Trophoblast cell (in vitro differentiated cells and primary cell): ENCODE measurements at regions not wholly inside any gene's neighbourhood (a gene's known extent, or its start where the extent isn't known, plus 50 kb on each side); places are given as distances from the start of the nearest gene placed in this dataset.

Experiments
- DNase-seq, 2 donors: peaks; one replicate each; pipeline ENCODE4 v3.0.0-alpha.2; 2016
- H2AFZ ChIP-seq: 2 replicates; pipeline ENCODE4 v1.6.1; 2013; ENCODE audit warnings: low read length, moderate library complexity, mild to moderate bottlenecking; ENCODE audit not compliant: insufficient read depth, poor library complexity
- H2AK5ac ChIP-seq: 2 replicates; pipeline ENCODE4 v1.6.1; 2013; ENCODE audit warnings: mild to moderate bottlenecking, low read length
- H2BK120ac ChIP-seq: 2 replicates; pipeline ENCODE4 v1.6.1; 2013; ENCODE audit warnings: low read length, mild to moderate bottlenecking, moderate library complexity; ENCODE audit not compliant: insufficient read depth, poor library complexity
- H2BK12ac ChIP-seq: 2 replicates; pipeline ENCODE4 v1.6.1; 2013; ENCODE audit warnings: mild to moderate bottlenecking, low read length, moderate library complexity
- H2BK5ac ChIP-seq: 2 replicates; pipeline ENCODE4 v1.6.1; 2013; ENCODE audit warnings: low read length, low read depth, moderate library complexity, mild to moderate bottlenecking; ENCODE audit not compliant: poor library complexity
- H3K14ac ChIP-seq: 2 replicates; pipeline ENCODE4 v1.6.1; 2013; ENCODE audit warnings: mild to moderate bottlenecking, low read length
- H3K18ac ChIP-seq: 2 replicates; pipeline ENCODE4 v1.6.1; 2013; ENCODE audit warnings: mild to moderate bottlenecking, low read length
- H3K23ac ChIP-seq: 2 replicates; pipeline ENCODE4 v1.6.1; 2013; ENCODE audit warnings: low read length
- H3K27ac ChIP-seq: 2 replicates; pipeline ENCODE4 v1.5.1; 2013; ENCODE audit warnings: low read depth, mild to moderate bottlenecking, inconsistent platforms, low read length, moderate library complexity
- H3K27me3 ChIP-seq: 2 replicates; pipeline ENCODE4 v1.6.1; 2013; ENCODE audit warnings: inconsistent platforms, mild to moderate bottlenecking, low read length, moderate library complexity; ENCODE audit not compliant: insufficient read depth
- H3K36me3 ChIP-seq, 2 experiments: 1 replicate in 1 of 2; 2 replicates in 1 of 2; pipeline ENCODE4 v1.6.1; 2013; ENCODE audit warnings: low read length in 2 of 2, mild to moderate bottlenecking in 2 of 2, moderate library complexity in 1 of 2; ENCODE audit not compliant: insufficient read depth in 2 of 2, control insufficient read depth in 1 of 2
- H3K4ac ChIP-seq: 2 replicates; pipeline ENCODE4 v1.6.1; 2013; ENCODE audit warnings: low read depth, mild to moderate bottlenecking, low read length, moderate library complexity
- H3K4me1 ChIP-seq, 2 experiments: 1 replicate in 1 of 2; 2 replicates in 1 of 2; pipeline ENCODE4 v1.6.1; 2013; ENCODE audit warnings: low read length in 2 of 2, mild to moderate bottlenecking in 2 of 2, moderate library complexity in 1 of 2; ENCODE audit not compliant: insufficient read depth in 2 of 2, control insufficient read depth in 1 of 2
- H3K4me2 ChIP-seq: 2 replicates; pipeline ENCODE4 v1.6.1; 2013; ENCODE audit warnings: inconsistent platforms, mild to moderate bottlenecking, low read length, moderate library complexity
- H3K4me3 ChIP-seq: 2 replicates; pipeline ENCODE4 v1.5.1; 2013; ENCODE audit warnings: mild to moderate bottlenecking, low read depth, low read length, inconsistent platforms
- H3K79me1 ChIP-seq: one replicate; pipeline ENCODE4 v1.6.1; 2013; ENCODE audit warnings: low read length
- H3K79me2 ChIP-seq: 2 replicates; pipeline ENCODE4 v1.6.1; 2013; ENCODE audit warnings: low read length, mild to moderate bottlenecking; ENCODE audit not compliant: control insufficient read depth, insufficient read depth, poor library complexity
- H3K9ac ChIP-seq: 2 replicates; pipeline ENCODE4 v1.6.1; 2013; ENCODE audit warnings: mild to moderate bottlenecking, low read length
- H3K9me3 ChIP-seq: 2 replicates; pipeline ENCODE4 v1.6.1; 2013; ENCODE audit warnings: low read depth, mild to moderate bottlenecking, control low read depth, inconsistent platforms, low read length; ENCODE audit not compliant: insufficient read depth
- H4K12ac ChIP-seq: 2 replicates; pipeline ENCODE4 v1.6.1; 2013; ENCODE audit warnings: low read depth, mild to moderate bottlenecking, low read length, moderate library complexity
- H4K8ac ChIP-seq: 2 replicates; pipeline ENCODE4 v1.6.1; 2013; ENCODE audit warnings: low read depth, mild to moderate bottlenecking, low read length, moderate library complexity
- H4K91ac ChIP-seq: one replicate; pipeline ENCODE4 v1.6.1; 2013; ENCODE audit warnings: low read depth, mild to moderate bottlenecking, low read length, moderate library complexity
- WGBS: extraction: QIAGEN DNeasy Blood & Tissue Kit; methylation state at CpG from one replicate; pipeline ENCODE4 v1.1.7; 2013; ENCODE audit warnings: missing lambda C conversion rate; ENCODE audit not compliant: insufficient read length, insufficient coverage; ENCODE audit errors: extremely low coverage; 5-methylcytosine and 5-hydroxymethylcytosine counted together

DNA sequence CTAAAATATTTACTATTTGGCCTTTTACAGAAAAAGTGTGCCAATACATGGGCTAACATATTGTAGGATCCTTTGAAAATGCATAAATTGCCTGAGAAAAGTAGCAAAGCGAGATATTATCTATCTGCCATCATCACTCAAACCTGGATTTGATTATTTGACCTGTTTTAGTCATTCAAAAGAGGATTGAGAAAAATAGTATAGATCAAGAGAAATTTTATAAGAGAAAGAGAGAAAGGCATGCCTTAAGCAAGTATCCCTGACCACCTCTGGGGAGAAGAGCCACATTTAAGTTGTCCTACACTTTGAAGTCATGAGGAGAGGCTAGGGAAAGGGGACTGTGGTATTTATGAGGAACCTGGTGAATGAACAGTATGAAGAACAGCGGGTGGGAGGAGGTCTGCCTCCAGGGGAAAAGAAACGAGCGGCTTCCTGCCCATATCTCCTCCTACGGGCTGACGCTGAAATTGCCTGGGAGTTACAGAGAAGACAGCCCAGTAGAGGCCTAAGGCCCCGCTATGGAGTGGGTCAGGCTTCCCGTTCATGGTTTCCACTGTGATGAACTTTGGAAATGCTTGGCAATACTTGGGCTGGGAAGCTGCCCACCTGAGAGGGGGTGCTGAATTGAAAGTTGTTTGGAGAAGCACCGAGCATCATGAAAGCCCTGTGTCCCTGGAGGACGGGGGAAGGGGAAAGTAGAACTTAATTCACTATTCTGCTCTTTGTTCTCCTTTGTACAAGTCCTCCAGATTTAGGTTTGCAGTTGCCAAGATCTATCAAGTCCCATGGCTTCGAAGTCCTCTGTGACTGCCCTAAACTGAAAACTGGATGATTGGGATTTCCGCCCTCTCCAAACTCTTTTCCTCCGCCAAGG, 106.9 kb upstream of the ACSL4 start:
- Histone ChIP-seq H2BK12ac (peak overlapping the region; percentile 65), H4K12ac (no peak overlapping the region), H3K23ac (no peak overlapping the region), H4K8ac (peak overlapping the region; percentile 58), H3K27me3 (no peaks in the 10 kb centered on the region), H3K27ac (peak overlapping the region; percentile 90), H3K79me1 (peaks cover 8% of the 10 kb centered on the region), H3K14ac (peak overlapping the region; percentile 53), H3K9ac (no peak overlapping the region), H3K79me2 (no peaks in the 10 kb centered on the region), H3K9me3 (no peaks in the 10 kb centered on the region), H3K4me2 (peak overlapping the region; percentile 36), H3K4me1 (peaks cover 10% of the 10 kb centered on the region in 2 experiments), H3K4ac (peak overlapping the region; percentile 14), H2BK5ac (peak overlapping the region; percentile 83), H2AFZ (no peak overlapping the region), H2BK120ac (peak overlapping the region; percentile 83), H3K18ac (peak overlapping the region; percentile 51), H2AK5ac (no peak overlapping the region), H4K91ac (peak overlapping the region; percentile 81), H3K36me3 (no peaks in the 10 kb centered on the region), H3K4me3 (no peak overlapping the region)
- peak; percentile 74 to 81 for DNase-seq
- WGBS = no CpG with 5 or more reads among the region's 13 CpGs

DNA sequence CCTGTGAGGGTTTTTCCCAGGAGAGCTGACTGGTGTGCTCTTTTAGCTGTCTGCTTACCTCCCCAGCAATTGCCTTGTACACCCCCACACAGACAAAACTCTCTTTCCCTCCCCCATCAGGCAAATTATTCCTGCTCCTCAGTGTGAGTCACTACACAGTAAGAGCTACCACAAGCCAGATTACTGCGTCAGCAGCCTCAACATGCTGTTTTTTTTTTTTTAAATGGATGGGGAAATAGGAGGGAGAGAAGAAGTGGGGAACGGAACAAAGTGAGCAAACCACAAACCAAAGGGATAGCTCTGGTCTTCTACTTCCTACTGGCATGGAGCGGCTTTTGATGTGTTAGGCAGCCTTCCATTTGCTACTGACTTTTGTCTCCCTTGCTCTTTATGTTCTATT, 107.5 kb upstream of the ACSL4 start:
- Histone ChIP-seq H2AK5ac (no peak overlapping the region), H3K9me3 (no peaks in the 10 kb centered on the region)
- no CpG with 5 or more reads among the region's 3 CpGs for WGBS

DNA sequence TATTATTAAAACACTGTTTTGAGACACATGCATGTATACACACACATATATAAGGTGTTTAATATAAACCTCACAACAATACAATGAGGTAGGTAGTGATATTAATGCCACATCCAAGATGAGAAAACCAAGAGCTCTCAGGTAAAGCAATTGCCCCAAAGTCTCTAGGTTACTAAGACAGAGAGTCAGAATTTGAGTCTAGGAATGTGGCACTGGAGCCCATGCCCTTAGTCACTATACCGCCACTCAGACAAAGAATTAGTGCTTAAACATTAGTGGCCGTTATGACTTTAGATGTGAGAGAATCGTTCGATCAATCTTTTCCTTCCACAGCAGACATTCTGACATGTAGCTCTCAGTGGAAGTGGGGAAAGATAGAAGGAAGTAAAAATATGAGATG, 108.2 kb upstream of the ACSL4 start:
- H3K4me1 ChIP-seq = peaks cover 10% of the 10 kb centered on the region in 2 experiments
- no peak overlapping the region for H3K14ac ChIP-seq
- H4K8ac ChIP-seq = no peak overlapping the region
- H2BK120ac ChIP-seq = no peak overlapping the region
- peak in 1 of 2 donors; percentile 46 for DNase-seq
- no peak overlapping the region for H3K27ac ChIP-seq
- H3K4me2 ChIP-seq = no peak overlapping the region
- no peak overlapping the region for H3K18ac ChIP-seq
- no peaks in the 10 kb centered on the region for H3K27me3 ChIP-seq
- no peak overlapping the region for H4K91ac ChIP-seq
- H3K79me2 ChIP-seq = no peaks in the 10 kb centered on the region
- H3K23ac ChIP-seq = no peak overlapping the region
- no peaks in the 10 kb centered on the region for H3K9me3 ChIP-seq
- H3K4ac ChIP-seq = no peak overlapping the region
- H3K36me3 ChIP-seq = no peaks in the 10 kb centered on the region
- no peak overlapping the region for H4K12ac ChIP-seq
- H3K4me3 ChIP-seq = no peak overlapping the region
- WGBS = no CpG with 5 or more reads among the region's 4 CpGs
- H3K79me1 ChIP-seq = peaks cover 8% of the 10 kb centered on the region
- H2BK12ac ChIP-seq = no peak overlapping the region
- H2AK5ac ChIP-seq = no peak overlapping the region
- H3K9ac ChIP-seq = no peak overlapping the region
- no peak overlapping the region for H2AFZ ChIP-seq
- no peak overlapping the region for H2BK5ac ChIP-seq

More for the DNA sequence above, 107.5 kb upstream of the ACSL4 start:
- H2BK12ac ChIP-seq = peak overlapping the region; percentile 40
- peak overlapping the region; percentile 90 for H3K27ac ChIP-seq
- H3K23ac ChIP-seq = no peak overlapping the region
- H3K4me2 ChIP-seq = peak overlapping the region; percentile 36
- H3K79me2 ChIP-seq = no peaks in the 10 kb centered on the region
- no peak overlapping the region for H3K18ac ChIP-seq
- peak; percentile 35 to 69 for DNase-seq
- peak overlapping the region; percentile 53 for H3K14ac ChIP-seq
- H4K91ac ChIP-seq = peak overlapping the region; percentile 81
- H3K4me3 ChIP-seq = no peak overlapping the region
- peak overlapping the region; percentile 83 for H2BK5ac ChIP-seq
- no peak overlapping the region for H3K4ac ChIP-seq
- no peaks in the 10 kb centered on the region for H3K27me3 ChIP-seq
- H3K9ac ChIP-seq = no peak overlapping the region
- no peak overlapping the region for H2AFZ ChIP-seq
- H3K79me1 ChIP-seq = peaks cover 8% of the 10 kb centered on the region
- peak overlapping the region; percentile 58 for H4K8ac ChIP-seq
- no peak overlapping the region for H4K12ac ChIP-seq
- H2BK120ac ChIP-seq = peak overlapping the region; percentile 83
- peaks cover 10% of the 10 kb centered on the region in 2 experiments for H3K4me1 ChIP-seq
- no peaks in the 10 kb centered on the region for H3K36me3 ChIP-seq

DNA sequence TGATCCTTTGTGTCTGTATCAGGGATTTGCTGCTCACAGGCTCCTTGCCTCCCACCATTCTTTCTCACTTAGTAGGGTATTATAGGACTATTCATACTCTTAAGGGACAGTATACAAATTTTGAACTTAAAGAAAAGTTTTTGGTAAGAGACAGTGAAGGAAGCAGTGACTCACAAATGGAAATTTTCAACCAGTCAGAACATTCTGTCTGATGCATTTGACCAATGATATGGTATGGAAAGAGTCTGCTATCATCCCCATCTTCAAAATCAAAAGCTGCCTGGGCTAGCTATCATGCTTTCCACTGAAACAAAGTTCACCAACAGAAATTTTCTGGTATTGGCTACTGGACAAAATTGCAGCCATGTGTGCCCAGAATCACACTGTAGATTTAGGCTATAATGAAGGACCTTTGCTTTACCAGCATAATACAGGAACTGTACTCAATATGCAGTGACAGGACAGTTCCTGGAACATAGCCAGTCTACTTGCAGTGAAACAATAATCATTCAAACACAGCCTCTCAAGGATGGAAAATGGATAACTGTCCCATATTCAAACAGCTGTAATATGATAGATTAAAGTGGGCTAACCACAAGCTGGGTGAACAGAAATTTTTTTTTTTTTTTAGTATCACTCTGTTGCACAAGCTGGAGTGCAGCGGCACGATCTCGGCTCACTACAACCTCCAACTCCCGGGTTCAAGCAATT, 109.0 kb upstream of the ACSL4 start:
- DNase-seq = peak; percentile 53 to 80
- WGBS = no CpG with 5 or more reads among the region's 4 CpGs
- Histone ChIP-seq H3K79me1 (peaks cover 8% of the 10 kb centered on the region), H3K23ac (no peak overlapping the region), H3K4me3 (no peak overlapping the region), H4K8ac (no peak overlapping the region), H3K27me3 (no peaks in the 10 kb centered on the region), H3K27ac (no peak overlapping the region), H3K4ac (no peak overlapping the region), H4K91ac (no peak overlapping the region), H4K12ac (no peak overlapping the region), H3K4me1 (peaks cover 10% of the 10 kb centered on the region in 2 experiments), H3K4me2 (no peak overlapping the region), H2BK120ac (no peak overlapping the region), H2BK5ac (no peak overlapping the region), H2AFZ (no peak overlapping the region), H2BK12ac (no peak overlapping the region), H3K79me2 (no peaks in the 10 kb centered on the region), H3K18ac (no peak overlapping the region), H2AK5ac (no peak overlapping the region), H3K9ac (no peak overlapping the region), H3K14ac (no peak overlapping the region), H3K36me3 (no peaks in the 10 kb centered on the region), H3K9me3 (no peaks in the 10 kb centered on the region)
